Astrocyte (in vitro differentiated cells and primary cell): ENCODE measurements at regions not wholly inside any gene's neighbourhood (a gene's known extent, or its start where the extent isn't known, plus 50 kb on each side); places are given as distances from the start of the nearest gene placed in this dataset.

Experiments used
- DNase-seq: peaks from one replicate; pipeline ENCODE4 v3.0.0-alpha.2; 2010; ENCODE audit warnings: low read depth
- FAIRE-seq: peaks from 2 replicates; lab custom pipeline; 2011; peaks lifted over from hg19 to GRCh38; lab: Jason Lieb, UNC
- H2AFZ ChIP-seq: 2 replicates; pipeline ENCODE4 v1.6.0; 2012; ENCODE audit warnings: low read depth, low read length, inconsistent platforms
- H3K27ac ChIP-seq: 2 replicates; pipeline ENCODE4 v1.5.1; 2011; ENCODE audit warnings: low read depth, low read length, inconsistent platforms
- H3K27me3 ChIP-seq: 2 replicates; pipeline ENCODE4 v1.6.0; 2011; ENCODE audit warnings: low read length, inconsistent platforms; ENCODE audit not compliant: insufficient read depth
- H3K36me3 ChIP-seq: 2 replicates; pipeline ENCODE4 v1.5.1; 2011; ENCODE audit warnings: low read length, inconsistent platforms; ENCODE audit not compliant: insufficient read depth
- H3K4me1 ChIP-seq: 2 replicates; pipeline ENCODE4 v1.5.1; 2011; ENCODE audit warnings: low read length, inconsistent platforms; ENCODE audit not compliant: insufficient read depth
- H3K4me2 ChIP-seq: 2 replicates; pipeline ENCODE4 v1.6.0; 2012; ENCODE audit warnings: low read length, inconsistent platforms
- H3K4me3 ChIP-seq: 2 replicates; pipeline ENCODE4 v1.5.1; 2011; ENCODE audit warnings: low read depth, mild to moderate bottlenecking, low read length, inconsistent platforms; ENCODE audit not compliant: insufficient read depth
- H3K79me2 ChIP-seq: 2 replicates; pipeline ENCODE4 v1.6.0; 2012; ENCODE audit warnings: mild to moderate bottlenecking, low read length, inconsistent platforms; ENCODE audit not compliant: insufficient read depth
- H3K9ac ChIP-seq: 2 replicates; pipeline ENCODE4 v1.6.0; 2012; ENCODE audit warnings: mild to moderate bottlenecking, low read length, inconsistent platforms
- H3K9me3 ChIP-seq: 2 replicates; pipeline ENCODE4 v1.5.1; 2012; ENCODE audit warnings: low read depth, mild to moderate bottlenecking, low read length, inconsistent platforms; ENCODE audit not compliant: insufficient read depth
- H4K20me1 ChIP-seq: 2 replicates; pipeline ENCODE4 v1.6.0; 2012; ENCODE audit warnings: low read length, inconsistent platforms; ENCODE audit not compliant: insufficient read depth
- H3K27ac Mint-ChIP-seq: one replicate; pipeline ENCODE4 v1.8.0; 2021; ENCODE audit warnings: mild to moderate bottlenecking, mixed read lengths; ENCODE audit not compliant: unreplicated experiment
- H3K27me3 Mint-ChIP-seq: one replicate; pipeline ENCODE4 v1.8.0; 2021; ENCODE audit warnings: low read depth, mixed read lengths; ENCODE audit not compliant: unreplicated experiment
- H3K36me3 Mint-ChIP-seq: one replicate; pipeline ENCODE4 v1.8.0; 2021; ENCODE audit warnings: low read depth, mixed read lengths; ENCODE audit not compliant: unreplicated experiment
- H3K4me1 Mint-ChIP-seq: one replicate; pipeline ENCODE4 v1.8.0; 2021; ENCODE audit warnings: low read depth, mixed read lengths; ENCODE audit not compliant: unreplicated experiment
- H3K4me3 Mint-ChIP-seq: one replicate; pipeline ENCODE4 v1.8.0; 2021; ENCODE audit warnings: mild to moderate bottlenecking, moderate library complexity, mixed read lengths; ENCODE audit not compliant: unreplicated experiment
- H3K9me3 Mint-ChIP-seq: one replicate; pipeline ENCODE4 v1.8.0; 2021; ENCODE audit warnings: mild to moderate bottlenecking, mixed read lengths; ENCODE audit not compliant: unreplicated experiment
- CTCF ChIP-seq: IDR thresholded peaks from 2 replicates; pipeline ENCODE4 v1.5.1; 2011; ENCODE audit warnings: low read depth, mild to moderate bottlenecking, inconsistent platforms, low read length, moderate library complexity; ENCODE audit not compliant: insufficient read depth
- EZH2 ChIP-seq: IDR thresholded peaks from 2 replicates; pipeline ENCODE4 v1.6.1; 2012; ENCODE audit warnings: mild to moderate bottlenecking, low read length, inconsistent platforms; ENCODE audit not compliant: insufficient read depth

DNA sequence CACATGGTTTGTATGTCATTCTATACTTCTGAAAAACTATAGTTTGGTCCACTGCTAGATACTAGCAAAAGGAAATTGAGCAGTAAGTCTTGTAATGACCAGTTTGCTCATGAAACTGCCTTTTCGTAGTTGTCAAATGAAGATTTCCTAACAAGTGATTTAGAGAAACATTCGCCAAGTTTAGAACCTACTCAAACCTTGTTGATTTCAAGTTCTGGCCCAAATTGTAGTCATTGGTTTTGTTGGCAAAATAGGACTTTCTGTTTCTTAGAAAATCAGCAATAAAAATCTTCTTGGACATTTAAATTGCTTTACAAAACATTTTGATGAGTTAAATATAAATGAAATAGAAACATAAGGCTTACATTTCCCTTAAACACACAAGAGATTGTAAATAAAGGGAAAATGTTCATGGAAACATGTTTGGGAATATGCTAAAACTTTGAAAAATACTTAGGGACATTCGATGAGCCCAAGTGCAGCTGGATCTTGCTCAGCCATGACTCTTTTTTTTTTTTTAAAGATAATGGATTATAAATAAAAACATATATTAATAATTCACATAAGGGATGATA is 178.5 kb upstream of the LYPLAL1 start:
- H3K36me3 ChIP-seq = no peaks in the 10 kb centered on the region
- no peak for TF ChIP-seq CTCF
- TF ChIP-seq EZH2 = no peak
- Mint-ChIP-seq H3K27me3 (no peaks in the 10 kb centered on the region), H3K9me3 (no peaks in the 10 kb centered on the region), H3K4me1 (peaks cover 3% of the 10 kb centered on the region), H3K36me3 (no peaks in the 10 kb centered on the region), H3K27ac (no peak overlapping the region), H3K4me3 (no peak overlapping the region)
- H3K4me1 ChIP-seq = no peaks in the 10 kb centered on the region
- H3K27me3 ChIP-seq = no peaks in the 10 kb centered on the region
- no peak overlapping the region for H3K4me2 ChIP-seq
- no peaks in the 10 kb centered on the region for H3K79me2 ChIP-seq
- no peak overlapping the region for H3K4me3 ChIP-seq
- H2AFZ ChIP-seq = no peak overlapping the region
- no peaks in the 10 kb centered on the region for H4K20me1 ChIP-seq
- no peaks in the 10 kb centered on the region for H3K9me3 ChIP-seq
- DNase-seq (no peak), FAIRE-seq (no peak)
- no peak overlapping the region for H3K27ac ChIP-seq
- no peak overlapping the region for H3K9ac ChIP-seq

DNA sequence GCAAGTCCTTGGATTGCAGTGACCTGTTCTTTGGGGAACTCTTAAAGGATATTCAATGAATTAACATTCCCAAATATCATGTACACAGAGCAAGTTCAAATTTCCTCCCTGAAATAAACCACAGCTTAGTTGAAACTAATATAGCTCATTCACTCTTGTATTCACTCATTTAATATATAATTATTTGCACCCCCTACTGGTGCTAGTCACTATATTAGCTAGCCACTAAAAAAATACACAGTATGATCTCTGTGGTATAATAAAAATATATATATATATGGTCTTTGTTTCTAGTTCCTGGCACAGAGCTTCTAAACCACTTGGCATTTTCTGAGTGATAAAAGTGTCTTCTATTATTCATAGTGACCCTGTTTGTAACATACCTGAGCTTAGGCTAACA is 177.3 kb upstream of the LYPLAL1 start:
- H3K4me1 ChIP-seq = no peaks in the 10 kb centered on the region
- no peak overlapping the region for H3K27ac ChIP-seq
- Mint-ChIP-seq H3K27ac (no peak overlapping the region), H3K4me1 (peaks cover 7% of the 10 kb centered on the region), H3K27me3 (no peaks in the 10 kb centered on the region), H3K9me3 (no peaks in the 10 kb centered on the region), H3K36me3 (no peaks in the 10 kb centered on the region), H3K4me3 (no peak overlapping the region)
- H3K9ac ChIP-seq = no peak overlapping the region
- H3K27me3 ChIP-seq = no peaks in the 10 kb centered on the region
- no peak overlapping the region for H3K4me3 ChIP-seq
- H3K9me3 ChIP-seq = no peaks in the 10 kb centered on the region
- TF ChIP-seq EZH2 = no peak
- TF ChIP-seq CTCF = peak; percentile 12
- H3K4me2 ChIP-seq = no peak overlapping the region
- H3K36me3 ChIP-seq = no peaks in the 10 kb centered on the region
- FAIRE-seq = no peak
- DNase-seq = no peak
- H2AFZ ChIP-seq = no peak overlapping the region
- no peaks in the 10 kb centered on the region for H3K79me2 ChIP-seq
- H4K20me1 ChIP-seq = no peaks in the 10 kb centered on the region

DNA sequence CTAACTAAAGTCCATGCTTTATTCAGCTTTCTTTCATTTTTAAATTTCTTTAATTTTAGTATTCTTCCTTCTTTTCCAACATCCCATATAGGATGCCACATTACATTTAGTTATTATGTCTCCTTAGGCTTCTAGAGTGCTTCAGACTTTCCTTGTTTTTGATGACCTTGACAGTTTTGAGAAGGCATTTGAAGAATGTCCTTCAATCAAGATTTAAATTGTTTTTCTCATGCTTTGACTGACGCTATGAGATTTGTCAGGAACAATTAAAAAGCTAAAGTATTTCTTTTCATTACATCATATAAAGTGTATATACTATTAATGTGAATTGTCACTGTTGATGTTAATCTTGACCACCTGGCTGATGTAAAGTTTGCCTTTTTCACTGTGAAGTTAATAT is 173.7 kb upstream of the LYPLAL1 start:
- Histone ChIP-seq H3K4me3 (no peak overlapping the region), H3K79me2 (no peaks in the 10 kb centered on the region), H3K27ac (no peak overlapping the region), H3K27me3 (no peaks in the 10 kb centered on the region), H3K4me1 (no peaks in the 10 kb centered on the region), H2AFZ (no peak overlapping the region), H3K4me2 (no peak overlapping the region), H4K20me1 (no peaks in the 10 kb centered on the region), H3K9me3 (no peaks in the 10 kb centered on the region), H3K9ac (no peak overlapping the region), H3K36me3 (no peaks in the 10 kb centered on the region)
- Mint-ChIP-seq H3K27ac (no peak overlapping the region), H3K27me3 (no peaks in the 10 kb centered on the region), H3K4me3 (no peak overlapping the region), H3K4me1 (peaks cover 7% of the 10 kb centered on the region), H3K36me3 (no peaks in the 10 kb centered on the region), H3K9me3 (peaks cover 3% of the 10 kb centered on the region)
- FAIRE-seq (no peak), DNase-seq (no peak)
- no peak for TF ChIP-seq CTCF
- no peak for TF ChIP-seq EZH2
